ENCODE measurements at regions not wholly inside any gene's neighbourhood (a gene's known extent, or its start where the extent isn't known, plus 50 kb on each side); places are given as distances from the start of the nearest gene placed in this dataset.
"Not testable (repeated sequence)": the region's sequence is repeated elsewhere in the genome, so short reads cannot be mapped to it uniquely, and the experiment has no call there.

DNA sequence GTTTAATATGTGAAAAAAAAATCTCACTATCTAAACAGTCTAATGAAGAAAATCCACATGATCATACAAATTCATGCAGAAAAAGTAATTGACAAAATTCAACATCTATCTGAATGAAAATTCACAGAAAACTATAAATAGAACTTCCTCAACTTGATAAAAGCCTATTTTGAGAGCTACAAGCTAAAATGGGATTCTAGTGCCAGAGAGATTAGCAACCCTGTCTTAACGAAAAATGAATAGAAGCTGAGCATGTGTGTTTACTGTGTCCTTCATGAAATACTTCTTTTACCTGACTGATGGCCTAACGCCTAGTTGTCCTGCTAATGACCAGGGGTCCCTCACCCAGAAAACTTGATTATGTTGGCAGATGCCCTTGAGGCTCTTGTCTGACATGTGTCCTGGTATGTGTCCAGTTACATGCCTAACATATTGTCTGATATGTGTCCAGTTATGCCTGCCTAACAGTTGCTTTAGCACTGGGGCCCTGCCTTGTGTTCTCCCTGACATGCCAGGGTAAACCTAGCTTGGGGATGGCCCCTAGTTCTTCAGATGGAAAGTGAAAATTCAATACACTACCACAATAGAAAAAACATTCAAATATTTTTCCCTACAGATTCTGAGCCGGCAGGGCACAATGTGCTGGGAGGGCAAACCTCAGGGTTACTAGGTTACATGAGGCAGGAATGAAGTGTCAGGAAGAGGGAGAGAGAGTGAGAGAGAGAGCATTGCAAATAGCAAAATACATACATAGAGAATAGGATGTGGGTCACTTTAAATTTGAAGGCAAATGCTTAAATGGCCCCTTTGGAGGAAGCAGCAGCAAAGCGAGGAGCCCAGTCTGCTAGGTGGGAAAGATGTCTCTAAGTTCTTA is 834.0 kb downstream of the CDH11 start:
- no peak for DNase-seq

DNA sequence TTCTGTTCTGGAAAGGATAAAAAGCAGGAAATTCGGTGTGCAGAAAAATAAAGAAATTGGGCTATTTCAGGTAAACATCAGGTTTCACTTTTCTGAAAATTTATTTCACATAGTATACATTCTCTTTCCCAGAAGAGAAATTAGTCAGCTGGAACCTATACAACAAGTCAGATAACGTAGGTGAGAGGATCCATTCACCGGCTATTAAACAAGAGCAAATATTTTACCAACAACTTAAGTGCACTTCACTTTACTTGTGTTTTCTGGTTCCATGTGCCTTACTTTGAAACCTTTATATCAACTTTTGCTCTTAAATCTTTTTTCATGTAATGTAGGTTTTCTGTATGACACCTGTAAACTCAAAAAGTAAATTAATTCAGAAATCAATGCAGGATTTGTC is 839.7 kb downstream of the CDH11 start:
- no peak for DNase-seq

GRCh38 chr16:64280317-64280716 is 841.5 kb downstream of the CDH11 start:
- no peak for DNase-seq

GRCh38 chr16:64278196-64278595 is 843.7 kb downstream of the CDH11 start:
- no peak for DNase-seq

GRCh38 chr16:64276646-64277045 is 845.2 kb downstream of the CDH11 start:
- DNase-seq, result no peak

DNA sequence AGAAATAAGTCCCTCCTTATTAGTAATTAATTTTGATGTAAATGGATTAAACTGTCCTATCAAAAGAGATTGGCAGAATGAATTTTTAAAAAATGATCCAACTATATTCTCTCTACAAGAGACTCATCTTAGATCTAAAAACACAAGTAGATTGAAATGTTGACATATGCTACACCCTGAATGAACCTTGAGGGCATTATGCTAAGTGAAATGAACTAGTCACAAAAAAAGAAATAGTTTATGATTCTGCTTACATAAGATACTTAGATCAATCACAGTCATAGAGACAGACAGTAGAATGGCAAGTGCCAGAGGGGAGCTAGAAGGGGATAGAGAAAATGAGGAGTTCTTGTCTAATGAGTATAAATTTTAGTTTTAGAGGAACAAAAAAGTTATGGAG is 849.8 kb downstream of the CDH11 start:
- DNase-seq, result no peak

DNA sequence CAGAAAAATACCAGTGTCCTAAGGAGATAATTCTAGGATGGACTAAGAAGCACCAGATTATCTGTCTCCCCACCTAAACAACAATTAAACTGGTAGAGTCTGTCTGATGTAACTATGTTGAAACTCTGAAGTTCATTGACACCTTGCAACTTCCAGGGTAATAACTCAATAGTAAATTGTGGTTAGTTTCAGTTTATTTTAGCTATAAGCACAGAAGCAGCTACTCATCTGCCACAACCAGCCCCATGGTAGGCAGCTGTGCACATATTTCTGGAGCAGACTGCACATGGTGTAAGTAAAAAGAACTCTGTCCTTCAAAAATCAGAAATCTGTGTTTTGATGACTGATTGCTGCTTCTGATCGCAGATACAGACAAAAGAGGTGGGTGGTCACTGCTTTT is 852.1 kb downstream of the CDH11 start:
- no peak for DNase-seq

DNA sequence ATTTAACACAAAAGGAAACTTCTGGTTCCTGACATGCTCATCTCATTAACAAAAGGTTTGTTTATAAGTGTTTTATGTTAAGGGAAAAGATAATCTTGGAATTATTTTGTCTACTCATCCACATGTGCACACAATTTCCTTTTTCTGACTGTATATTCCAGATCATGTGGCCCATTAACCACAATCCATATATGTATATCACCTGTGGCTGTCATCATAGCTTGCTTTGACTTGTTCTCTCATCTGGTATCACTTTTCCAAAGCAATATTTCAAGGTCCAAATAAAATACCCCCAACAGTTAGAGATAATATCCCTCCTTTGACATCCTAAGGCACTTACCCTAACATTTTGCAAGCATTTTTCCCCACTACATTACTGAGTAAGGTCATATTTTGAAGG is 856.1 kb downstream of the CDH11 start:
- no peak for DNase-seq

DNA sequence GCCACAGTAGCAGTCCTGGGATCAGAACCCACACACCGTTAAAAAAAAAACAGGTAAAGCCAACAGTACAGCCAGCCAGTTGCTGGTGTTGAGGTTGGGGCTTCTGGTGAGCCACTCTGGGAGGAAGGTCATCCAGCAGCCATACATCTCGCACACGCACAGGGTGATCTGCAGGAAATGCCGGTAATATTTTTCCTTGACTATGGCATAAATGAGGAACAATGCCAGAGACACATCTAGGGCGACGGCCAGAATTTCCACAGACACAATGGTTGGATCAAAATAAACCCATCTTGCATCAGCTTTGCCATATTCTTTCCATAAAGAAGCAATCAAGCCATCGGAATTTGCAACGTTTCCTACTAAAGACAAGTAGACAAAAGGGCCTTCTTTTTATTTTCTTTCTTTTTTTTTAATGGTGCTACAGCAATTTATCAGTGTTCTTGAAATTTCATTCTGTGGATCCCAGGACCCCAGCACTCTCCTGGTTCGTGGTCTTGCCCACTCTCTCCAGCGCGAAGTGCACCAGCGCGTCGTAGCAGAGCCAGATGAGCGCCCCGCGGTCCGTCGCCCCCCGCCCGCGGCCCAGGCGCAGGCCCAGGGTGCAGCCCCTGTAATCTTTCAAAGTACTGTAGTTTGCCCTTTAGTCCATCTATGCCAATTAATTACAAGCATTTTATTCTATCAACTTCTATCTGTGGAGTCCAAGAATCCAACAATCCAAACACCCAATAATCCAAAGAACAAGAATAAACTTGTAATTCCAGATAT is 861.0 kb downstream of the CDH11 start:
- not testable (repeated sequence) for DNase-seq

GRCh38 chr16:64254443-64255367 is 867.2 kb downstream of the CDH11 start:
- DNase-seq, result no peak

DNA sequence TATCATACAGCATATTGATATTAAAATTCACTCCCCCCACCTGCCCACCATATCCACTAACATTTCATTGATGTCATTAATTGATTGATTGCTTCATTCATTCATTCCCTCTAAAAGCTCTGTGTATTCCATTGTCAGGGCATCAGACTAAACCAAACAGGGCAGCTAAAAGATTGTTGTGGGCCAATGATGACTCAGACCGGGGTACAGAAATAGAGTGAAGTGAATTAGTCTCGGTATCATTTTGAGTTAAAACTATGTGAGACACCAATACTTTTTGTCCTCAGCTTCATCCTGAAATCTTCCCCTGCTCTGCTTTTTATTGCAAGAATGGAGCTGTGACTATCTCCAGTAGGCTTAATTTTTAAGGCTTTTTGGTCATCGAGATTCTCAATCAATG is 868.3 kb downstream of the CDH11 start:
- DNase-seq, result no peak

- DNase-seq, result no peak
Observed at GRCh38 chr16:64253096-64253495, 868.8 kb downstream of the CDH11 start.

- DNase-seq, result no peak
Observed at GRCh38 chr16:64251742-64252141, 870.1 kb downstream of the CDH11 start.

DNA sequence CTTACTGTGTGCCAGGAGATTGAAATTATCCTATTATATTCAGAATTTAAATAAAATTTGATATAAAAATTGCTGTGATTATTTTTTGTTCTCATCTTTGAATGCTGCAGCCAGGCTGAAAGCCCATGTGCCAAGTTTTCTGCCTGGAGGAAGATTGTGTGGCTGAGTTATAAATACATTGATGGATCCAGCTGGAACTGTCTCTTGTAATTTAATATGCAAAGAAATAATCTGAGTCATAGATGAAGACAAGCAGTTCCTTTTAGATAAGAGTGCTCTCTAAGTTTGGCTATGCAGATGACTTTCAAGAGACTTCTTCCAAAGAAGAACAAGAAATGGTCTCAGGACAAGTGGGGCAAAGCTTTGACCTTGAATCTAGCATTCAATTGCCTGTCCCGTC is 871.0 kb downstream of the CDH11 start:
- DNase-seq, result no peak

- DNase-seq, result no peak
Observed at GRCh38 chr16:64242492-64242891, 879.4 kb downstream of the CDH11 start.

DNA sequence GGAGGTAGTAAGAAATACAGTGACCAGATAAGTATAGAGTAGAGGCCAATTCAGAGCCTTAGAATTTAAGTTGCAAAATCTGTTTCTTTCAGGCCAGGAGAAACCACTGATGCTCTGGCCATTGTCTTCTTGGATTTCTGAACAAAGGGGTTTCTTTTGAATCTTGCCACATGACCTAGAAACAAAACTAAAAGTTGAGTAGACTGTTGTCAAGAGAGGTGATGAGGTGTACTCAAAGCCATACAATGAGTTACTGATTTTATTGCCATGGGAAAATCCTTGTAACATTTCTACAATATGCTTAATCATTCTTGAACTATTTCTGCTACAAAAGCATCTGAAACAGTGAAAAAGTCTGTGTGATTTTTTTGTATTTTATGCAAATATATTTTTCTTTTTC is 881.3 kb downstream of the CDH11 start:
- DNase-seq, result no peak

DNA sequence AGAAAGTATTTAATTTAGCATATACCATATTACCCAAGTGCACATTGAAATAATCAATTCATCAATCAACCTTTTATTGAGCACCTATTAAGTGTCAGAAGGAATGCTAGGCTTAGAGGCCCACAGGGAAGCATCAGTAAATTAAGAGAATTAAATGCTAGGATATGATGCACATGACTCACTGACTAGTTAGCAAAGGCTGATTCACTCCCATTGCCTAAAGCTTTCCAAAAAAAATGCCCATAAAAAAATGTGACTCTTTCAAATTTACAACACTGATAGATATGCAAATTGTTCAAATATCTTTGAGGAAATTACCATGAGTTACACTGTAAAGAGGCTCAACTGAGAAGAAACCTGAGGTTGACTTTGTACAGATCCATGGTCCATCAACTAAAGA is 883.3 kb downstream of the CDH11 start:
- DNase-seq, result no peak

DNA sequence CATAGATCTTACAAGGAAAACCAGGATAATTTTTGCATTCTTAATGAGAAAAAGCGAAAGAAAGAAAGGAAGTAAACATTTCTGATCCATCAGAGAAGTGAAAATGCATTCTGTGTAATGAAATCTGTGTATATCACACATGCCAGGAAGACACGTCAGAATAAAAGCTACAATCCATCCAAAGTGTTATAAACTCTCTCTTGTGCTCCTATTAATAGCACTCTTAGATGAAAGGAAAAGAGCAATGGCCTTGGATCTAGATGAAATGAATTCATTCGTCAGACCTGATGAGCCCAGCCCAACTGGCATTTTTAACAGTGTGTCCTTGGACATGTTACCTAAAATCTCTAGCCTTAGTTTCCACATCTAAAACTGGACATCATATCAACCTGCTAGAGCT is 885.5 kb downstream of the CDH11 start:
- no peak for DNase-seq

DNA sequence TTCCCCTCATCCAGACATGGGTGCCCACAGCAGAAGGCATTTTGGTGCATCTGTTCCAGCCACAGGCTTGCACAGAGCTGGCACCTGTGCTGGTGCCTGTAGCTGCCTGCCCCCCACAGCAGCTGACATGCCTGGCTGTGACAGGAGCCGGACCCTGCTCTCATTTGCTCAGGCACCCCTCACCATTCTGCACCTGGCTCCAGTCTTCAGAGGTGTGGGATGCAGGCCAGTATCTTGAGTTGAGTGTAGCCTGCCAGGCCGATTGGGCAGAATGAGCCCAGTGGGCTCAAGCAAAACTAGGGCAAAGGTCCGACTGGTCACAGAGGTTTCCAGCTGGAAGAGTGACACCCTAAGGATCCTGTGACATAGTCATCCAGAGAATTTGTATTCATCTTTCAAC is 887.7 kb downstream of the CDH11 start:
- no peak for DNase-seq

DNA sequence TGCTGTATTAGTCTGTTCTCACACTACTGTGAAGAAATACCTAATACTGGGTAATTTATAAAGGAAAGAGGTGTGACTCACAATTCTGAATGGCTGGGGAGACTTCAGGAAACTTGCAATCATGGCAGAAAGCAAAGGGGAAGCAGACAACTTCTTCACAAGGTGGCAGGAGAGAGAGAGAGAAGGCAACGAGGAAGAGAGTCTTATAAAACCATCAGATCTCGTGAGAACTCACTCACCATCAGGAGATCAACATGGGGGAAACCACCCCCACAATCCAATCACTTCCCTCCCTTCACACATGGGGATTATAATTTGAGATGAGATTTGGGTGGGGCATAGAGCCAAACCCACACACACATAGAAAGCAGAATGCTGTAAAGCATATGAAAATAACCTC is 896.2 kb downstream of the CDH11 start:
- DNase-seq, result no peak

DNA sequence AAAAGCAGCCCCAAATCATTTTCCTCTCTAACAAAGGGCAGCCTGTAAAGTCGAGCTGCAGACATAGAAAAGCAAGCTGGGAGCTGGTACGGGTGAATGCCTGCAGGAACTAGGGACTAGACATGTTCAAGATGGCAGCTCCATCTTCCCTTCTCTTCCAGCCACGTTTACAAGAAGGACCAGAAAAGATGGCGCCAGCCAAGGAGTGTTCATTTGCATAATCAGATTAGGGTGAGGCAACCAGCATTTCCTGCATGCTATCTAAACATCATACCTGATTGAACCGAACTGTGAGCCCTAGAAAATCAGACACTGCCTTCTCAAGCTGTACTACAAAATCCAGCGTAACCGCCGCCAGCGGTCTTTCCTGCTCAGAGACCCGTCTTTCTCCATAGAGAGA is 896.8 kb downstream of the CDH11 start:
- DNase-seq, result no peak

DNA sequence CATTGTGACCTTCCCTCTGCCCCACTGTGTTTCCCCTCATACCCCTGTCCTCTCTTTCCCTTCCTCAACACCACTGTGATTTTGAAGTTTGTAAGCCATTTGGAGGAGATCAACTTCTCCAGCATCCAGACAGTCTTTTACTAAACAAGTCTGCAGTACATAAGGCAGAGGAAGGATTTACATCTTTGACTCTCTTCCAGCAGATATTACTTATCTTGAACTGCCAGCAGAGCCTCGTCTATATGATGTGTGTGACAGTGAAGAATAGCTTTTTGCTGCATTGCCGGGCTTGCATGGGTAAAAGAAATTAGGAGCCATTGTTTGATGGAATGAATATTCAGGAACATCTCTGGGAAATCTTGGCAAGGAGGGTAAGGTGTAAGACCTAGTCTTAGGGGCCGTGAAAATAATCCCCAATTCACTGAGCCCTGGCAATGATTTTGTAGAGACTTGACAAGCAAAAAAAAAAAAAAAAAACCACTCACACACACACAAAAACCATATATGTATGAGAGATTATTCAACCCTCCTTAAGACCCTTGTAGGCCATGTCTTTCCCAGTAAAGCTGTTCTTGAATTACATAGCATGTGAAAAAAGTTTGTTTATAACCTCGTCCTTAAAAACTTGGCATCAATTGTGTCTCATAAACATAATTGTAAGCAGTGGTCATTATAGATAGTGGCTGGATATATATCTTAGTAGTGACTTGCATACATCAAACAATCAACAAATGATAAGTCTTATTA is 903.9 kb downstream of the CDH11 start:
- no peak for DNase-seq

- DNase-seq, result no peak
Observed at GRCh38 chr16:64215730-64216129, 906.1 kb downstream of the CDH11 start.
